Sigmoid colon (tissue), 4 donors: ENCODE measurements at regions not wholly inside any gene's neighbourhood (a gene's known extent, or its start where the extent isn't known, plus 50 kb on each side); places are given as distances from the start of the nearest gene placed in this dataset.

ENCODE experiments used
- EP300 ChIP-seq, 4 donors: sonication (generic); formaldehyde crosslinking; IDR thresholded peaks; one replicate each; pipeline ENCODE4 v1.6.1; 2017; ENCODE audit warnings: antibody characterized with exemption in 4 of 4
- POLR2A ChIP-seq, 2 donors: fragments of 450-650 bp; IDR thresholded peaks; one replicate each; pipeline ENCODE4 v1.6.1; 2016; ENCODE audit warnings: antibody characterized with exemption in 2 of 2, mild to moderate bottlenecking in 2 of 2, moderate library complexity in 2 of 2
- POLR2AphosphoS5 ChIP-seq, 4 donors: sonication (generic); formaldehyde crosslinking; IDR thresholded peaks; one replicate each; pipeline ENCODE4 v1.6.1; 2017; ENCODE audit warnings: antibody characterized with exemption in 4 of 4
- TF ChIP-seq, protein P1 (sequence below), 4 experiments: fragments of 450-650 bp in 3 of 4; fragments of 200-600 bp in 1 of 4; IDR thresholded peaks; one replicate each; pipeline ENCODE4 v1.5.1; 2016 to 2019; ENCODE audit warnings: antibody characterized with exemption in 4 of 4, mild to moderate bottlenecking in 3 of 4, moderate library complexity in 2 of 4

DNA sequence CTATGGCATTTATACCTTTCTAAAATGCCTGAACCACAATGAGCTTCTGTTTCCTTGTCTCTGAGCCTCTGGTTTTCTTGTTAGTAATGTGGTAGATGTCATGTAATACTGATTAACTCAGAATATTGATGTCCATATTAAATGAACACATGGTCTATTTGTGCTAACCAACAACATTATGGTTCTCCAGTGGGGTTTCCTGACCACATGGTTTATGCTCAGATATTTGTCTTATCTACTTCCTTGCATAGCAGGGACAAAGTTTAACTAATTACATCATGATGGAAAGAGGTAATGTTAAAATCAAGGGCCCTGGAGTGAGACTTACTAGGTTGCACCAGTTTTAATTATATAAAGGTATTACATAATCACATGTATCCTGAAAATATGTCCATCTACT, 62.6 kb upstream of the SCN10A start:
- TF ChIP-seq EP300 (IDR thresholded peaks at IDR 0.05) (no peak), POLR2A (IDR thresholded peaks at IDR 0.05) (no peak), POLR2AphosphoS5 (IDR thresholded peaks at IDR 0.05) (no peak)
- TF ChIP-seq, protein P1, sequence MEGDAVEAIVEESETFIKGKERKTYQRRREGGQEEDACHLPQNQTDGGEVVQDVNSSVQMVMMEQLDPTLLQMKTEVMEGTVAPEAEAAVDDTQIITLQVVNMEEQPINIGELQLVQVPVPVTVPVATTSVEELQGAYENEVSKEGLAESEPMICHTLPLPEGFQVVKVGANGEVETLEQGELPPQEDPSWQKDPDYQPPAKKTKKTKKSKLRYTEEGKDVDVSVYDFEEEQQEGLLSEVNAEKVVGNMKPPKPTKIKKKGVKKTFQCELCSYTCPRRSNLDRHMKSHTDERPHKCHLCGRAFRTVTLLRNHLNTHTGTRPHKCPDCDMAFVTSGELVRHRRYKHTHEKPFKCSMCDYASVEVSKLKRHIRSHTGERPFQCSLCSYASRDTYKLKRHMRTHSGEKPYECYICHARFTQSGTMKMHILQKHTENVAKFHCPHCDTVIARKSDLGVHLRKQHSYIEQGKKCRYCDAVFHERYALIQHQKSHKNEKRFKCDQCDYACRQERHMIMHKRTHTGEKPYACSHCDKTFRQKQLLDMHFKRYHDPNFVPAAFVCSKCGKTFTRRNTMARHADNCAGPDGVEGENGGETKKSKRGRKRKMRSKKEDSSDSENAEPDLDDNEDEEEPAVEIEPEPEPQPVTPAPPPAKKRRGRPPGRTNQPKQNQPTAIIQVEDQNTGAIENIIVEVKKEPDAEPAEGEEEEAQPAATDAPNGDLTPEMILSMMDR (IDR thresholded peaks at IDR 0.05) = no peak
